Ishikawa (cell line): ENCODE measurements at regions not wholly inside any gene's neighbourhood (a gene's known extent, or its start where the extent isn't known, plus 50 kb on each side); places are given as distances from the start of the nearest gene placed in this dataset.

ENCODE experiments used
- CEBPB ChIP-seq: IDR thresholded peaks from 2 replicates; pipeline ENCODE4 v1.6.1; 2012
- CREB1 ChIP-seq: IDR thresholded peaks from 2 replicates; pipeline ENCODE4 v1.6.1; 2012; ENCODE audit warnings: low read depth
- EGR1 ChIP-seq: IDR thresholded peaks from 2 replicates; pipeline ENCODE4 v1.6.1; 2012
- EP300 ChIP-seq: IDR thresholded peaks from 2 replicates; pipeline ENCODE4 v1.6.1; 2012; ENCODE audit warnings: borderline replicate concordance
- FOXM1 ChIP-seq: IDR thresholded peaks from 2 replicates; pipeline ENCODE4 v1.6.1; 2012; ENCODE audit warnings: low read depth, borderline replicate concordance
- NFIC ChIP-seq: IDR thresholded peaks from 2 replicates; pipeline ENCODE4 v1.6.1; 2012
- RAD21 ChIP-seq: IDR thresholded peaks from 2 replicates; pipeline ENCODE4 v1.6.1; 2012; ENCODE audit warnings: low read depth
- TAF1 ChIP-seq: IDR thresholded peaks from 2 replicates; pipeline ENCODE4 v1.6.1; 2012; ENCODE audit warnings: low read depth, mild to moderate bottlenecking
- TCF12 ChIP-seq: IDR thresholded peaks from 2 replicates; pipeline ENCODE4 v1.6.1; 2012; ENCODE audit warnings: low read depth
- TEAD4 ChIP-seq: IDR thresholded peaks from 2 replicates; pipeline ENCODE4 v1.6.1; 2012
- YY1 ChIP-seq: IDR thresholded peaks from 2 replicates; pipeline ENCODE4 v1.6.1; 2012; ENCODE audit warnings: low read depth
- ZBTB7A ChIP-seq: IDR thresholded peaks from 2 replicates; pipeline ENCODE4 v1.6.1; 2012; ENCODE audit warnings: low read depth
- TF ChIP-seq, protein P1 (sequence below): IDR thresholded peaks from 2 replicates; pipeline ENCODE4 v1.6.1; 2012
- TF ChIP-seq, protein P2 (sequence below): IDR thresholded peaks from 2 replicates; pipeline ENCODE4 v1.6.1; 2012
- TF ChIP-seq, protein P3 (sequence below): IDR thresholded peaks from 2 replicates; pipeline ENCODE4 v1.6.1; 2012; ENCODE audit warnings: low read depth, mild to moderate bottlenecking

DNA sequence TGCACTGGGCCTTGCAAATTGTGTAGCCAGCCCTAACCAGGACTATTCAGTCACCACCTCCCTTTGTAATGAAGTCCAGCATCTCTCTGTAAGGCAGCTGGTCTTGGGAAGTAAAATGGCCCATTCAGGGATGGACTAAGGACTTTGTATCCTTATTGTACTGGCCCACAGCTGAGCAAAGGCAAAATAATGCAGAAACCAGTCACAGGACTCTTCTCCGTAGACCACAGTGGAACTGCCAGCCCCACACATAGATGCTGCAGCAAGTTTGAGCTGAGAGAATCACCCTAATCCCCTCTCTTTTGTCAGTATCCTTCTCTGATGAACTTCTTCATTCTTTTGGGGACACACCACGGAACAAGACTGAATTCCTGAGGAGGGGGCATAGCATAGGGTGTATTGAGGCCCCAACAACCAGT is 73.6 kb upstream of the RTN4 start:
- TF ChIP-seq ZBTB7A (no peak), YY1 (no peak), NFIC (no peak)

DNA sequence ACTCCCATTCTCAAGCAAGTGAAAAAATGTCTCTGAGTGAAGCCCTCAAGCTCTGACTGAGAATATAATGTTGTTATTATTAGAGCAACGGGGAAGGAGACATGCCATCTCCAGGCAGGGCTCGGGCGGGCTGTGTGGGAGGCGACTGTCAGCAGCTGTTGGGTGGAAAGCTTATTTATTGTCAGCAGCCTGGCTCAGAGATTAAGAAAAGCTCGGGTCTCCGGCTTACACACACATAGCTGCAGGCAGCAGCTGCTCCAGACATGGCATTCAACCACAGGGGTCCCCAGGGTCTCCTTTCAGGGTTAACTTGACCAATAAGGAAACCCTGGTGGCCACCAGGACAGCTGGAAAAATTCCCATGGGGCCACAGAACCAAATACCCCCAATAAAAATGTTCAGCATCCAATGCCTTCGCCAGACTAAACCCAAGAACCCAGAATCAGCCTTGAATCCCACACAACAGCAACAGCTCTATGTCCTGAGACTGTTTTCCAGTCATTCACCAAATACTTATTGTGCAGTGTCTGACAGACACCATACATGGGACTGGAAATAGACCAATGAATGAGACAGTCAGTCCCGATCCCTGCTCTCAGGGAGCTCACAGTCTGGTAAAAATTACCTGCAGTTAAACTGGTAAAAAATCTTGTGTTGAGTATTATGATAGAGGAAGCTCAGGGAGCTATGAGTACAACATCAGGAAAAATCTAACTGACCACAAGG is 70.5 kb upstream of the RTN4 start:
- TF ChIP-seq FOXM1, result no peak
- no peak for TF ChIP-seq TEAD4
- TF ChIP-seq EP300, result no peak
- no peak for TF ChIP-seq TCF12
- no peak for TF ChIP-seq CEBPB
- no peak for TF ChIP-seq RAD21
- TF ChIP-seq, protein P1, sequence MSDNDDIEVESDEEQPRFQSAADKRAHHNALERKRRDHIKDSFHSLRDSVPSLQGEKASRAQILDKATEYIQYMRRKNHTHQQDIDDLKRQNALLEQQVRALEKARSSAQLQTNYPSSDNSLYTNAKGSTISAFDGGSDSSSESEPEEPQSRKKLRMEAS, result no peak
- TF ChIP-seq CREB1, result no peak
- TF ChIP-seq TAF1, result no peak
- TF ChIP-seq, protein P2, sequence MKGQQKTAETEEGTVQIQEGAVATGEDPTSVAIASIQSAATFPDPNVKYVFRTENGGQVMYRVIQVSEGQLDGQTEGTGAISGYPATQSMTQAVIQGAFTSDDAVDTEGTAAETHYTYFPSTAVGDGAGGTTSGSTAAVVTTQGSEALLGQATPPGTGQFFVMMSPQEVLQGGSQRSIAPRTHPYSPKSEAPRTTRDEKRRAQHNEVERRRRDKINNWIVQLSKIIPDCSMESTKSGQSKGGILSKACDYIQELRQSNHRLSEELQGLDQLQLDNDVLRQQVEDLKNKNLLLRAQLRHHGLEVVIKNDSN, result no peak
- TF ChIP-seq NFIC, result no peak
- TF ChIP-seq YY1, result no peak
- no peak for TF ChIP-seq ZBTB7A
- TF ChIP-seq EGR1, result no peak
- TF ChIP-seq, protein P3, sequence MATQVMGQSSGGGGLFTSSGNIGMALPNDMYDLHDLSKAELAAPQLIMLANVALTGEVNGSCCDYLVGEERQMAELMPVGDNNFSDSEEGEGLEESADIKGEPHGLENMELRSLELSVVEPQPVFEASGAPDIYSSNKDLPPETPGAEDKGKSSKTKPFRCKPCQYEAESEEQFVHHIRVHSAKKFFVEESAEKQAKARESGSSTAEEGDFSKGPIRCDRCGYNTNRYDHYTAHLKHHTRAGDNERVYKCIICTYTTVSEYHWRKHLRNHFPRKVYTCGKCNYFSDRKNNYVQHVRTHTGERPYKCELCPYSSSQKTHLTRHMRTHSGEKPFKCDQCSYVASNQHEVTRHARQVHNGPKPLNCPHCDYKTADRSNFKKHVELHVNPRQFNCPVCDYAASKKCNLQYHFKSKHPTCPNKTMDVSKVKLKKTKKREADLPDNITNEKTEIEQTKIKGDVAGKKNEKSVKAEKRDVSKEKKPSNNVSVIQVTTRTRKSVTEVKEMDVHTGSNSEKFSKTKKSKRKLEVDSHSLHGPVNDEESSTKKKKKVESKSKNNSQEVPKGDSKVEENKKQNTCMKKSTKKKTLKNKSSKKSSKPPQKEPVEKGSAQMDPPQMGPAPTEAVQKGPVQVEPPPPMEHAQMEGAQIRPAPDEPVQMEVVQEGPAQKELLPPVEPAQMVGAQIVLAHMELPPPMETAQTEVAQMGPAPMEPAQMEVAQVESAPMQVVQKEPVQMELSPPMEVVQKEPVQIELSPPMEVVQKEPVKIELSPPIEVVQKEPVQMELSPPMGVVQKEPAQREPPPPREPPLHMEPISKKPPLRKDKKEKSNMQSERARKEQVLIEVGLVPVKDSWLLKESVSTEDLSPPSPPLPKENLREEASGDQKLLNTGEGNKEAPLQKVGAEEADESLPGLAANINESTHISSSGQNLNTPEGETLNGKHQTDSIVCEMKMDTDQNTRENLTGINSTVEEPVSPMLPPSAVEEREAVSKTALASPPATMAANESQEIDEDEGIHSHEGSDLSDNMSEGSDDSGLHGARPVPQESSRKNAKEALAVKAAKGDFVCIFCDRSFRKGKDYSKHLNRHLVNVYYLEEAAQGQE, result no peak

DNA sequence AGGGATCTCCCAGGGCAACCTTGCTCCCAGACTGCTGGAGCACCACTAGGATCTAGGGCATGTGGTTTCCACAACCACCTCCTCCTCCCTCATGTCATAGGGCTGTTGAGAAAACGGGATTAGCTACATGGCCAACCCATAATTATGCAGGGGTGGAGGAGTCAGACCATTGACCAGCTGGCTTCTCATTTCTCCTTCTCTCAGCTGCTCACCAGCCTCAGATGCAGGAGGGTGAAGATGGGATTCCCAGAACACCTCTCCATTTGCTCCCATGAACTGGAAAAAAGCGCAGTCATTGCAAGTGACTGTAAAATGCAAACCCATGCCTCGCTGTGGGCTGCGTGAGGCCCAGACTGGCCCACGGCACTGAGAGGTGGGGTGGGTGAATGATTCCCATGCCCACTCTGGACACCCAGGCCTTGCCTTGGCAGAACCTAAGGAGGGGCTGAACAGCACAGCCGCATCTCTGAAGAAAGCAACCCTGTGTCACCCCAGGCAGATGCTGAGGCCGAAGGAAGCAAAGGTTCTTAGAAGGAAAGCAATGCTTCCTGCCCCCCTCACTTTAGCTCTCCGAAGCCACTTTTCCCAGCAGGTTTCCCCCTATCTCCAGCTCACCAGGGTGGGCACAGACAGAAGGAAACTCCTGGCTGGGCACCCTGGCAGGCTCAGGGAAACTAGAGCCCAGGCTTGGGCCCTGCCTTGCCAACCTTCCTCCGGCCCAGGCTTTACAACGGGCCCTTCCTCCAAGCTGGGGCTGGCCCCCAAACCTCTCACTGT is 69.6 kb upstream of the RTN4 start:
- no peak for TF ChIP-seq FOXM1
- TF ChIP-seq, protein P3, result no peak
- TF ChIP-seq NFIC, result no peak
- no peak for TF ChIP-seq EP300
- no peak for TF ChIP-seq ZBTB7A
- no peak for TF ChIP-seq TEAD4
- no peak for TF ChIP-seq TCF12
- no peak for TF ChIP-seq YY1
- TF ChIP-seq, protein P2, result no peak
- TF ChIP-seq CEBPB, result no peak

DNA sequence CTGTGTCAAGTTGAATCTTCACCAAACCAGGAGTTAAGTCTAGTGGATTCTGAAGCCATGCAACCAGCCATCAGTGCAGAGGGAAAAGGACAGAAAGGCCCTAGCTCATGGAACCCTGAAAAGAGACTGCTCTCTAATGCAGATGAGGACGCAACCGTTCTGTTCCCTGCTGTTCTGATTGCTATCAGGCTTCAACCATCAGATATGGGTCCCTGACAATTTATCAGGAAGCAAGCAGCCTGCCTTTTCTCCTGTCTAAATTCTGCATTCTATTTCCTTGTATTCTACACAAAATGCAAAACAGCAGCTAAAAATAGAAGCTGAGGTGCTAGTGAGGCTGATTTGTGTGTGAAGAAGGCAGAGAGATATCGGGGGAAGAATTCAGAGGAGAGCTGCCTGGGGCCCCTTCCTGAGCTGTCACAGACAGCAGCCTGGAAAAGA is 68.4 kb upstream of the RTN4 start:
- TF ChIP-seq TCF12 (no peak), TAF1 (no peak), FOXM1 (no peak), CREB1 (no peak), ZBTB7A (no peak), TEAD4 (no peak), RAD21 (no peak), EGR1 (no peak)
- TF ChIP-seq, protein P1, result no peak
- TF ChIP-seq, protein P2, result no peak

DNA sequence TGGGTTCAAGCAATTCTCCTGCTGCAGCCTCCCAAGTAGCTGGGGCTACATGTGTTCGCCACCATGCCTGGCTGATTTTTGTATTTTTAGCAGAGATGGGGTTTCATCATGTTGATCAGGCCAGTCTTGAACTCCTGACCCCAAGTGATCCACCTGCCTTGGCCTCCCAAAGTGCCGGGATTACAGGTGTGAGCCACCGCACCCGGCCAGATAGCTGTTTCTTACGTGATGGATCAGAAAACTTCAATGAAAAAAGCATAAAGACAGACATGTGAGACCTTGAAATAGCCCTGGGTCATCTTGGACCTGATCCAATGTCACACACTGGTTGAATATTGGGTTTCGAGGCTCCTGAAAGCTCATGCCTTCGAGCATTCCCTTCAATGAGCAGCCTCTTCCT is 66.7 kb upstream of the RTN4 start:
- TF ChIP-seq, protein P1, result no peak; the same call in 1 of the 2 replicates
- TF ChIP-seq ZBTB7A, result no peak
